ENCODE measurements at regions not wholly inside any gene's neighbourhood (a gene's known extent, or its start where the extent isn't known, plus 50 kb on each side); places are given as distances from the start of the nearest gene placed in this dataset.

- no peaks in the 10 kb centered on the region for H3K27me3 ChIP-seq (ENCODE audit: control insufficient read depth, insufficient read depth, low read length)
- POLR2A ChIA-PET: no interaction called here
Observed at GRCh38 chr6:93474733-93475179, 55.4 kb upstream of the EPHA7 start.

GRCh38 chr6:93471281-93471680 lies 51.9 kb upstream of the EPHA7 start:
- no TSS peak for BruUV-seq (replicated peaks)
- no peaks in the 10 kb centered on the region for H3K9me3 ChIP-seq (ENCODE audit: control insufficient read depth, insufficient read depth, low read depth, low read length)
- ChIA-PET CTCF (no interaction called here), POLR2A (no interaction called here)
- TF ChIP-seq CTCF (IDR thresholded peaks at IDR 0.05) (no peak), REST (IDR thresholded peaks at IDR 0.05; ENCODE audit: insufficient read depth in 1 of 2, low read depth in 2 of 2, low read length in 1 of 2) (no peak), TCF7L2 (IDR thresholded peaks at IDR 0.05; ENCODE audit: low read depth, low read length) (no peak)
- H3K4me1 ChIP-seq (ENCODE audit: control insufficient read depth, insufficient read depth, low read length): peaks cover 6% of the 10 kb centered on the region
- ATAC-seq: no peak
- DNase-seq (ENCODE audit: low read depth, low spot score): no peak
- intact Hi-C loops (cut with micrococcal nuclease; ENCODE audit: unreplicated experiment) (no loop called here), in situ Hi-C loops (cut with HindIII; ENCODE audit: low pct_unique_long_range_greater_than_20kb, low sequenced_read_pairs) (no loop called here)
- H3K36me3 ChIP-seq (ENCODE audit: control insufficient read depth, insufficient read depth, low read length): no peaks in the 10 kb centered on the region
- H3K27me3 ChIP-seq (ENCODE audit: control insufficient read depth, insufficient read depth, low read length): no peaks in the 10 kb centered on the region
- H3K27ac ChIP-seq (ENCODE audit: low read length): no peak overlapping the region
- H3K4me3 ChIP-seq (ENCODE audit: low read depth in 2 of 2, low read length in 2 of 2): no peak overlapping the region

More at GRCh38 chr6:93474733-93475179, 55.4 kb upstream of the EPHA7 start:
- Histone ChIP-seq H3K9me3 (ENCODE audit: control insufficient read depth, insufficient read depth, low read depth, low read length) (no peaks in the 10 kb centered on the region), H3K36me3 (ENCODE audit: control insufficient read depth, insufficient read depth, low read length) (no peaks in the 10 kb centered on the region), H3K4me3 (ENCODE audit: low read depth in 2 of 2, low read length in 2 of 2) (no peak overlapping the region), H3K27ac (ENCODE audit: low read length) (no peak overlapping the region), H3K4me1 (ENCODE audit: control insufficient read depth, insufficient read depth, low read length) (no peaks in the 10 kb centered on the region)
- no TSS peak for BruUV-seq (replicated peaks)
- in situ Hi-C loops (cut with HindIII; ENCODE audit: low pct_unique_long_range_greater_than_20kb, low sequenced_read_pairs) (no loop called here), intact Hi-C loops (cut with micrococcal nuclease; ENCODE audit: unreplicated experiment) (no loop called here)
- DNase-seq (ENCODE audit: low read depth, low spot score) (no peak), ATAC-seq (no peak)
- CTCF ChIA-PET: no interaction called here
- TF ChIP-seq POLR2AphosphoS5 (IDR thresholded peaks at IDR 0.05; ENCODE audit: low read depth, low read length) (no peak), REST (IDR thresholded peaks at IDR 0.05; ENCODE audit: insufficient read depth in 1 of 2, low read depth in 2 of 2, low read length in 1 of 2) (no peak), SIN3A (IDR thresholded peaks at IDR 0.05; ENCODE audit: borderline replicate concordance, insufficient read depth, low read depth, low read length) (no peak), TCF7L2 (IDR thresholded peaks at IDR 0.05; ENCODE audit: low read depth, low read length) (no peak), CTCF (IDR thresholded peaks at IDR 0.05) (no peak)
